ENCODE measurements at regions not wholly inside any gene's neighbourhood (a gene's known extent, or its start where the extent isn't known, plus 50 kb on each side); places are given as distances from the start of the nearest gene placed in this dataset.

DNA sequence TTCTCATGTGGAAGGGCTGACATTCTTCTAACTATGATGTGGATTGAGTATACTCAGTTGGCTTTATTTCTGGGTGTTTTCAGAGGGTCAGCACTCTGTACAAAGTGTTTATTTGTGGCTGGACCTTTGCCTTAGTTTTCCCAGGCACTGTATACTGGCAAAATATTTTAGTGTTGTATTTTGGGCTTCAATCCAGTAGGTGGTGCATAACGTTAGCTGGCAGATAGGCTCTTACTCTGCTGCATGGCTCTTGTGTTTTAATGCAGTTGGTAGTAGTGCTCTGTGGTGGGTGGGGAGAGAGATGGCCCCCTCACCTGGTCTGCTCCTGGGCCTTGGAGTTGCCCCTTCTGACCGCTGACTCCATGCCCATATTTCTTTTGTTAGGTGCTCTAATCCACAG, 75.6 kb upstream of the REG3A start:
- TF ChIP-seq, protein P1, sequence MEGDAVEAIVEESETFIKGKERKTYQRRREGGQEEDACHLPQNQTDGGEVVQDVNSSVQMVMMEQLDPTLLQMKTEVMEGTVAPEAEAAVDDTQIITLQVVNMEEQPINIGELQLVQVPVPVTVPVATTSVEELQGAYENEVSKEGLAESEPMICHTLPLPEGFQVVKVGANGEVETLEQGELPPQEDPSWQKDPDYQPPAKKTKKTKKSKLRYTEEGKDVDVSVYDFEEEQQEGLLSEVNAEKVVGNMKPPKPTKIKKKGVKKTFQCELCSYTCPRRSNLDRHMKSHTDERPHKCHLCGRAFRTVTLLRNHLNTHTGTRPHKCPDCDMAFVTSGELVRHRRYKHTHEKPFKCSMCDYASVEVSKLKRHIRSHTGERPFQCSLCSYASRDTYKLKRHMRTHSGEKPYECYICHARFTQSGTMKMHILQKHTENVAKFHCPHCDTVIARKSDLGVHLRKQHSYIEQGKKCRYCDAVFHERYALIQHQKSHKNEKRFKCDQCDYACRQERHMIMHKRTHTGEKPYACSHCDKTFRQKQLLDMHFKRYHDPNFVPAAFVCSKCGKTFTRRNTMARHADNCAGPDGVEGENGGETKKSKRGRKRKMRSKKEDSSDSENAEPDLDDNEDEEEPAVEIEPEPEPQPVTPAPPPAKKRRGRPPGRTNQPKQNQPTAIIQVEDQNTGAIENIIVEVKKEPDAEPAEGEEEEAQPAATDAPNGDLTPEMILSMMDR (conservative IDR thresholded peaks at IDR 0.05; ENCODE audit: low read length): peak; percentile 62
- TF ChIP-seq EZH2phosphoT487 (IDR thresholded peaks at IDR 0.05; ENCODE audit: borderline replicate concordance, low read depth, low read length): no peak

Data from OCI-LY7 (cell line).